HepG2 (cell line): ENCODE measurements at regions not wholly inside any gene's neighbourhood (a gene's known extent, or its start where the extent isn't known, plus 50 kb on each side); places are given as distances from the start of the nearest gene placed in this dataset.
"Not testable (repeated sequence)": the region's sequence is repeated elsewhere in the genome, so short reads cannot be mapped to it uniquely, and the experiment has no call there.

Experiments used
- ATAC-seq: fragments of 200-7000 bp; cut with Tn5 transposase; 3 replicates; pipeline ENCODE4 v1.9.1; 2020; ENCODE audit warnings: mild to moderate bottlenecking, moderate library complexity
- BruUV-seq: library from RNA; stranded (reverse); fragments of 400-500 nt; replicated peaks from 2 replicates; lab custom pipeline; 2021; lab: Mats Ljungman, UMichigan
- CTCF ChIA-PET: fragments of 300-600 bp; formaldehyde crosslinking; extraction: SDS; loops from one replicate; lab custom pipeline; 2021; ENCODE audit warnings: low total read pairs, inconsistent platforms, low intra/inter-chr PET ratio; lab: Yijun Ruan, JAX
- POLR2A ChIA-PET: fragments of 350-600 bp; sonication (Branson Sonifier 250); formaldehyde crosslinking; loops from one replicate; lab custom pipeline; 2020; ENCODE audit warnings: antibody characterized with exemption, inconsistent platforms; lab: Yijun Ruan, JAX
- DNase-seq: peaks from one replicate; pipeline ENCODE4 v3.0.0-alpha.2; 2015; ENCODE audit warnings: low spot score
- FAIRE-seq: peaks from 3 replicates; lab custom pipeline; 2011; peaks lifted over from hg19 to GRCh38; lab: Jason Lieb, UNC
- H2AFZ ChIP-seq: one replicate; pipeline ENCODE4 v1.6.1; 2011; ENCODE audit warnings: low read length, inconsistent platforms
- H3K27ac ChIP-seq: fragments of 300-600 bp; 3 replicates; pipeline ENCODE4 v1.8.0; 2011; ENCODE audit warnings: mixed run types, mild to moderate bottlenecking, mixed read lengths, low read length, inconsistent platforms; ENCODE audit not compliant: insufficient read depth; ENCODE audit errors: extremely low read length
- H3K27me3 ChIP-seq, 2 experiments: fragments of 200-600 bp in 1 of 2; 2 replicates in 1 of 2; 3 replicates in 1 of 2; pipeline versions ENCODE4 v1.6.0 to v1.8.0; 2011; ENCODE audit warnings: low read length in 2 of 2, mild to moderate bottlenecking in 2 of 2, moderate library complexity in 2 of 2, inconsistent platforms in 1 of 2; ENCODE audit not compliant: insufficient read depth in 2 of 2, control insufficient read depth in 1 of 2
- H3K36me3 ChIP-seq, 2 experiments: fragments of 200-600 bp in 1 of 2; replicated peaks in 1 of 2; 2 replicates in 1 of 2; 3 replicates in 1 of 2; pipeline versions ENCODE4 v1.5.1 to v1.8.0; 2011; ENCODE audit warnings: low read length in 2 of 2, inconsistent platforms in 1 of 2; ENCODE audit not compliant: insufficient read depth in 2 of 2, control insufficient read depth in 1 of 2
- H3K4me1 ChIP-seq: 2 replicates; pipeline ENCODE4 v1.5.1; 2012; ENCODE audit warnings: low read length, inconsistent platforms; ENCODE audit not compliant: insufficient read depth
- H3K4me2 ChIP-seq: 2 replicates; pipeline ENCODE4 v1.6.0; 2011; ENCODE audit warnings: low read depth, low read length, inconsistent platforms
- H3K4me3 ChIP-seq, 3 experiments: fragments of 200-600 bp in 1 of 3; sonication (generic), shearing (Covaris generic) in 1 of 3; replicated peaks in 1 of 3; 2 replicates each; pipeline ENCODE4 v1.5.1; 2011 to 2016; ENCODE audit warnings: low read length in 3 of 3, inconsistent platforms in 2 of 3, low read depth in 2 of 3, mild to moderate bottlenecking in 2 of 3, control low read depth in 1 of 3, mixed read lengths in 1 of 3; ENCODE audit not compliant: insufficient read depth in 1 of 3
- H3K79me2 ChIP-seq: one replicate; pipeline ENCODE4 v1.6.1; 2011; ENCODE audit warnings: low read length, inconsistent platforms; ENCODE audit not compliant: insufficient read depth
- H3K9ac ChIP-seq: 2 replicates; pipeline ENCODE4 v1.6.0; 2011; ENCODE audit warnings: mild to moderate bottlenecking, low read depth, low read length, inconsistent platforms; ENCODE audit not compliant: insufficient read depth
- H3K9me3 ChIP-seq: 2 replicates; pipeline ENCODE4 v1.5.1; 2012; ENCODE audit warnings: mild to moderate bottlenecking, low read length
- H4K20me1 ChIP-seq: 2 replicates; pipeline ENCODE4 v1.6.0; 2011; ENCODE audit warnings: inconsistent platforms, mild to moderate bottlenecking, low read length, moderate library complexity; ENCODE audit not compliant: insufficient read depth
- ARNT ChIP-seq: fragments of 450-650 bp; IDR thresholded peaks from 2 replicates; pipeline ENCODE4 v1.6.1; 2017
- EP300 ChIP-seq, 3 experiments: sonication (generic) in 1 of 3; formaldehyde crosslinking in 1 of 3; IDR thresholded peaks; 2 replicates each; pipeline versions ENCODE4 v1.5.1 to v1.6.1; 2011 to 2020; ENCODE audit warnings: low read depth in 2 of 3, low read length in 2 of 3, borderline replicate concordance in 1 of 3, improper control_type of control experiment in 1 of 3, mild to moderate bottlenecking in 1 of 3, missing genetic modification reagents in 1 of 3, moderate library complexity in 1 of 3
- PRDM4 ChIP-seq: sonication (generic); formaldehyde crosslinking; IDR thresholded peaks from 2 replicates; pipeline ENCODE4 v1.9.0; 2021; ENCODE audit warnings: missing genetic modification reagents, borderline replicate concordance
- SOX6 ChIP-seq, 2 experiments: fragments of 450-650 bp in 1 of 2; sonication (generic) in 1 of 2; formaldehyde crosslinking in 1 of 2; IDR thresholded peaks; 2 replicates each; pipeline versions ENCODE4 v1.4.0 to v1.6.1; 2017 to 2020; ENCODE audit warnings: antibody characterized with exemption in 1 of 2, mild to moderate bottlenecking in 1 of 2, missing genetic modification reagents in 1 of 2
- ZNF430 ChIP-seq: sonication (generic); formaldehyde crosslinking; IDR thresholded peaks from 2 replicates; pipeline ENCODE4 v1.9.0; 2021; ENCODE audit warnings: mild to moderate bottlenecking, missing genetic modification reagents
- WGBS: methylation state at CpG from one replicate; pipeline ENCODE4 v1.1.6; 2017; ENCODE audit warnings: low lambda C conversion rate; 5-methylcytosine and 5-hydroxymethylcytosine counted together
- in situ Hi-C: cut with HindIII; loops from 2 replicates; pipeline ENCODE4 v1.10.0; 2017; ENCODE audit warnings: low pct_unique_long_range_greater_than_20kb; ENCODE audit not compliant: extremely low pct_ligation_motif_present
- intact Hi-C: fragments of 100-400 bp; cut with micrococcal nuclease; formaldehyde crosslinking; loops from one replicate; pipeline ENCODE4 v1.10.0; 2022; ENCODE audit not compliant: unreplicated experiment
- TF ChIP-seq, protein P1 (sequence below): sonication (generic); formaldehyde crosslinking; IDR thresholded peaks from 2 replicates; pipeline ENCODE4 v1.4.0; 2020; ENCODE audit warnings: missing genetic modification reagents

DNA sequence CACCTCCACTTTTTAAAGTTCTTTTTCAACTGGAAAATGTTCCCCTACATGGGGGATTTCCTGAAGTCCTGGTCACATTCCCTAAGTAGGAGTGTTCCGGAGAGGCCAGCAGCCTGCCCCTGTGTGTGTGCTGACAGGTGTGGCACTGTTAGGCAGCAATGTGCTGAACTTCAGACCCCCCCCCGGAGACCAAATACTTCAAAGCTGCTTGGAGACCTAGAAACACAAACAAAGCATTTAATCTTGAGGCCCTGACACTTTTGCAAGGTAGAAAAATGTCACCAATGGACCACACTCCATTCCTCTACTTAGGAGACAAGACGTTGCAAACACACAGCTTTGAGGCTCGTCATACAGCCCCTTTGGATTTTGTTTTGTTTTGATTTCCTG lies 259.6 kb upstream of the CTNNB1 start:
- Histone ChIP-seq H3K27me3 (no peaks in the 10 kb centered on the region), H3K9me3 (no peaks in the 10 kb centered on the region), H3K79me2 (no peaks in the 10 kb centered on the region), H3K36me3 (no peaks in the 10 kb centered on the region), H3K4me3 (no peak overlapping the region), H3K9ac (no peak overlapping the region), H2AFZ (no peak overlapping the region), H3K27ac (no peak overlapping the region), H3K4me2 (peak overlapping the region; percentile 48), H4K20me1 (no peaks in the 10 kb centered on the region), H3K4me1 (peaks cover 24% of the 10 kb centered on the region)
- no peak for FAIRE-seq
- no TSS peak for BruUV-seq
- intact Hi-C loops (loop anchor here (10.0 kb wide), 1 partner anchor 255 kb away; the partner anchor contains the start of gene CTNNB1), in situ Hi-C loops (no loop called here)
- TF ChIP-seq ARNT (no peak), ZNF430 (no peak), EP300 (IDR thresholded peaks at IDR 0.05; ENCODE audit: low read depth in 2 of 2, low read length in 2 of 2) (0 out of 4 replicates have a peak, but pooled peaks of 1 of the 2 experiments have one; percentile 21), EP300 (CRISPR knock-in tag; IDR thresholded peaks at IDR 0.05; ENCODE audit: borderline replicate concordance) (no peak)
- TF ChIP-seq, protein P1, sequence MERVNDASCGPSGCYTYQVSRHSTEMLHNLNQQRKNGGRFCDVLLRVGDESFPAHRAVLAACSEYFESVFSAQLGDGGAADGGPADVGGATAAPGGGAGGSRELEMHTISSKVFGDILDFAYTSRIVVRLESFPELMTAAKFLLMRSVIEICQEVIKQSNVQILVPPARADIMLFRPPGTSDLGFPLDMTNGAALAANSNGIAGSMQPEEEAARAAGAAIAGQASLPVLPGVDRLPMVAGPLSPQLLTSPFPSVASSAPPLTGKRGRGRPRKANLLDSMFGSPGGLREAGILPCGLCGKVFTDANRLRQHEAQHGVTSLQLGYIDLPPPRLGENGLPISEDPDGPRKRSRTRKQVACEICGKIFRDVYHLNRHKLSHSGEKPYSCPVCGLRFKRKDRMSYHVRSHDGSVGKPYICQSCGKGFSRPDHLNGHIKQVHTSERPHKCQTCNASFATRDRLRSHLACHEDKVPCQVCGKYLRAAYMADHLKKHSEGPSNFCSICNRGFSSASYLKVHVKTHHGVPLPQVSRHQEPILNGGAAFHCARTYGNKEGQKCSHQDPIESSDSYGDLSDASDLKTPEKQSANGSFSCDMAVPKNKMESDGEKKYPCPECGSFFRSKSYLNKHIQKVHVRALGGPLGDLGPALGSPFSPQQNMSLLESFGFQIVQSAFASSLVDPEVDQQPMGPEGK (CRISPR knock-in tag) = peak; percentile 48; the same call in 1 of the 2 replicates
- ChIA-PET POLR2A (no interaction called here), CTCF (no interaction called here)
- no peak for DNase-seq
- ATAC-seq = peak; percentile 60
- WGBS = 1% methylated on average over 4 of the region's 4 CpGs

DNA sequence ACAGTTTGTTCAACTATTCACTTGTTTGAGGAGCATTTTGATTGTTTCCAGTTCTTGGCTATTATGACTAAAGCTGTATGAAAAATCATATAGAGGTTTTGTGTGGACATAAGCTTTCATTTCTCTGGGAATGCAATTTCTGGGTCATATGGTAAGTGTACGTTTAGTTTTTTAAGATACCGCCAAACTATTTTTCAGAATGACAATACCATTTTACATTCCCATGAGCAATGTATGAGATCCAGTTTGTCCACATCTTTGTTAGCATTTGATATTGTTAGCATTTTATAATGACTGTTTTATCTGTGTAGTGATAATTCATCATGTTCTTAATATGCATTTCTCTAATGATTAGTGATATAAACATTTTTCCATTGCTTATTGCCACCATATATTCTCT lies 258.7 kb upstream of the CTNNB1 start:
- H2AFZ ChIP-seq = no peak overlapping the region
- BruUV-seq = no TSS peak
- in situ Hi-C loops (no loop called here), intact Hi-C loops (no loop called here)
- FAIRE-seq = no peak
- no peak overlapping the region for H3K9ac ChIP-seq
- H3K79me2 ChIP-seq = no peaks in the 10 kb centered on the region
- H3K4me1 ChIP-seq = peaks cover 24% of the 10 kb centered on the region
- no peak overlapping the region for H3K27ac ChIP-seq
- no peak overlapping the region for H3K4me3 ChIP-seq
- TF ChIP-seq SOX6 (IDR thresholded peaks at IDR 0.05) (no peak), SOX6 (CRISPR knock-in tag; IDR thresholded peaks at IDR 0.05) (no peak), PRDM4 (no peak)
- no peak for ATAC-seq
- DNase-seq = no peak
- ChIA-PET POLR2A (no interaction called here), CTCF (no interaction called here)
- no peak overlapping the region for H3K4me2 ChIP-seq
- no peaks in the 10 kb centered on the region for H3K27me3 ChIP-seq
- no peaks in the 10 kb centered on the region for H4K20me1 ChIP-seq
- no peaks in the 10 kb centered on the region for H3K36me3 ChIP-seq
- H3K9me3 ChIP-seq = no peaks in the 10 kb centered on the region
- WGBS = 70% methylated on average over 2 of the region's 2 CpGs

GRCh38 chr3:40947022-40947421 lies 252.3 kb upstream of the CTNNB1 start:
- H3K36me3 ChIP-seq, intact Hi-C loops, H4K20me1 ChIP-seq, H2AFZ ChIP-seq, in situ Hi-C loops, H3K9ac ChIP-seq, H3K4me3 ChIP-seq, H3K9me3 ChIP-seq, DNase-seq, H3K79me2 ChIP-seq, H3K4me1 ChIP-seq, POLR2A ChIA-PET, FAIRE-seq, H3K27ac ChIP-seq, ATAC-seq, H3K4me2 ChIP-seq, H3K27me3 ChIP-seq, CTCF ChIA-PET, BruUV-seq: not testable (repeated sequence)
- 32% methylated on average over 3 of the region's 3 CpGs for WGBS
